HG03196 (cell line): ENCODE measurements at regions not wholly inside any gene's neighbourhood (a gene's known extent, or its start where the extent isn't known, plus 50 kb on each side); places are given as distances from the start of the nearest gene placed in this dataset.
"Not testable (repeated sequence)": the region's sequence is repeated elsewhere in the genome, so short reads cannot be mapped to it uniquely, and the experiment has no call there.

Experiments used
- ATAC-seq: cut with Tn5 transposase; IDR thresholded peaks from one replicate; pipeline ENCODE4 v1.9.1; 2021; ENCODE audit not compliant: unreplicated experiment

DNA sequence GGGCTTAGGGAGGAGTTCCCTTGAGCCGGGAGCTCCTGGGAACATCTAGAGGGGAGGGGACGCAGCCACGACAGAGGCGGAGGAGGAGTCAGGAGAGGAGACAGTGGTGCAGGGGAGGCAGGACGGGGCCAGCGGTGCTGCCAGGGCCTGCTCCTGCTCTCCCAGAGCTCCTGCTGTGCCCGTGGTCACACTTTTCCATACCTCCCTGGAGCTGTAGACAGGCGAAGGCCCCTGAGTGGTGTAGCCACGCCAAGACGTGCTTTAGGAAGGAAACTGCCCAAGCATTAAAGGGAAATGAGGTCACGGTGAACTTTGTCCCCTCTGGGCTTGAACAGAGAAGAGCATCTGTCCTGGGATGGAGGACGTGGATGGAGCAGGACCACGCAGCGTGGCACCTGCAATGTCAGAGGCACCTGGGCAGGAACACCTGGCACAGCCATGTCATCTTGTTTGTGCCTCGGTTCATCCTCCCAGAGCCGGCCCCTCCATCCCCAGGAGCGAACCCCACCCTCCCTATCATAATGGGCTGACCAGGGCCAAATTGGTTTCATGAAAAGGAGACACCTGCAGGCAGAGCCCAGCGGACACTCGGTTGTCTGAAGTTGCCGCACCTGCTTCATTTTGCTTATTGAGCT is 239.5 kb upstream of the SFSWAP start:
- ATAC-seq: no peak

DNA sequence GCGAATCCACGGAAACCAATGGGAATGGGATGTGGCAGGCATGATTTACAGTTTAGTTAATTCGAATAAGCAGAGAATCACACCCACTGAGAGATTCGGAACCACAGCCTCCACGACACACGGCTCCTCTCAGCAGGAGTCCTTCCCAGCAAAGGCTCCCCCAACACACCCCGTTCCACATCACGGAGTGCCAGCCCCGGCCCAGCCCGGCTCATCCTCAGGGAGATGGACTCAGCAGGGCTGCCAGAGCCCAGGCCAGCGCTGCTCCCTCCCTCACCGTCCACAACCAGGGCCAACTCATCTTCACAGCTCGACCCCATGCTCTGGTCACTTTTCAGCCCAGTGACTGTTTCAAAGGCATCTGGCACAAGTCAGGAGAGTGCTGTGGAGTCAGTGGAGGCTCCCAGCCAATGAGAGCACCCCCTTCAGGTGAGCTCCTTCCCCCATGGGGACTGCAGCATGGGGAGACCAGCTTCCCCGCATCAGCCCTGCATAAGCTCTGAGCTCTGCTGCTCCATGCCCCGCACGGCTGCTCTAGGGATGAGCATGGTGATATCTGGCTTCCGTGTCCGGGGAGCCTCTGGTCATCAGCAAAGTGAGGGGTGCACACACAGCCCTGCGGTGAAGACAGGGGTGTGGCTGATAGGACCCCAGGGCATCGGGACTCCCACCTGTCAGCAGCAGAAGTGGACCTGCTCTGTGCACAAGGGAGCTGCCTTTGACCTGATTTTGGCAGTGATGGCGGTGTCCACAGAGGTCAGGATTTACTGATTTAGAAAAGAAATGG is 238.8 kb upstream of the SFSWAP start:
- ATAC-seq: no peak

DNA sequence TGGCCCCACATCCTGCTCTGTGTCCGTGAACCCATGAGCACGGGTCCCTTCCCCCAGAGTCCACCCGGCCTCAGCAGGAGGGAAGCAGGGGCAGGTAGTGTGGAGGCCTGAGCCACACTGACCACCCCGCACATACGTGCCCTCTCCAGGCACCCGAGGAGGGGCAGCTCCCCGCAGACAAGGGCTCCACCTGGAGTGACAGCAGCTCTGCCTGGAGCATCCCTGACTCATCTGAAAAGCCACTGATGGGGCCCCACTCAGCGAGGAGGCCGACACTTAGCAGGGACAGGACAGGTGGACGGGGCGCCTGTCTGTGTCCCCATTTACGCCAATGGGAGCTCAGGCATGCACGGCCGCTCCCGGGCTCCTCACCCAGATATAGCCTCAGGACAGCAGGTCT is 237.6 kb upstream of the SFSWAP start:
- no peak for ATAC-seq

DNA sequence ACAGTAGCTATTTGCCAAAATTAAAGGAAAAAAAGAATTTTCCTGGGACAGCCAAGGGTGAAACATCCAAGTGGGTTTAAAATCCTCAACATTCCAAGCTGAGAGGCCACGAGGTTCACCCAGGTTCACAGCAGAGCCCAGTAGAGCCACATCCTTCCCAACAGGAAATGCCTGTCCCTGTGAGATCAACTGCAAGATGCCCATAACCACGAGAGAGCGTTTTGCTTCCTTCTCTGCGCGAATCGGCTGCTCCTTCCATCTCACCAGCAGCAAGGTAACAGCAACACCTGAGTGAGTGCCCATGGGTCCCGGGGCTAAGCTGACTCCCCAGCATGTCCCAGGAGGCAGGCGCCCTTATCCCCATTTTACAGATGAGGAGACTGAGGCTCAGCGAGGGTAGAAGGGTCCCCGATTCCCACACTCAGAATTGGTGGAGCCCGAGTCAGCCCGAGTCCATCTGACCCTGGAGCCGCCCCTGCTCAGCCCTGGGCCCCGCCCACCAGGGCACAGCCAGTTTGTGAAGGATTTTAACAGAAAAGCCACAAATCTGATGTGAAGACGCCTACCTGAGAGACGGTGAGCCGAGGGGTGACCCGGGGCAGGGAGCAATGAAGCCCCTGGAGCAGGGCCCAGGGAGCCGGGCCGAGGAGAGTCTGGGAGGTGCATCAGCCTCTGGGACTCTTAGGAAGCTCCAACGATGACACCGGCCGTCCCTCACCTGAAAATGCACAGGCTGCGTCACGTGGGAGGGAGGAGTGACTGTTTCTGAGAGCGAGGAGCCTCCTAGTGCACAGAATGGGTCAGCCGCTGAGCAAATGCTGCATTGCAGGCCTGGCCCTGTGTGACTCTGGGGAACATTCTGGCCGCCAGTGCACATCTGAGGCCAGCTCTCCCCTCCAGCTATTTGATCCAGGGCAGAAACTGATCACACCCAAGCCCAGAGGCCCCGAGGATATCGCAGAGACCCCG is 236.9 kb upstream of the SFSWAP start:
- ATAC-seq: no peak

DNA sequence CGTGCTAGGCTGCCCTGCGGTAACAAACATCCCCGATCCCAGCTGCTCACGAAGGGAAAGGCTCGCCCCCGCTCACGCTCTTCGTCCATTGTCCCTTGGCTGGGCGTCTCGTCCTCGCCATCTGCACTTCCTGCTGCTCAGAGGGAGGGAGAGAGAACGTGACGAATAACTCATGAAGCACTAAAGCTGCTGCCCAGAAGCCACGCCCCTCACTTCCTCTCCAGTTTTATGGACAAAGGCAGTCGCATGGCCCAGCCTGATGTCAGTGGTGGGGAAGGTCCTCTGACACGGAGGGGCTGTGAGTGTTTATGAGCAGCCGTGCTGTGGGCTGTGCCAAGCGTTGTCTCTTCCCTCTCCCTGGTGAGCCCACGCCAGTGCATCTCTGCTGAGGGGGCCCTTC is 235.9 kb upstream of the SFSWAP start:
- ATAC-seq: not testable (repeated sequence)

DNA sequence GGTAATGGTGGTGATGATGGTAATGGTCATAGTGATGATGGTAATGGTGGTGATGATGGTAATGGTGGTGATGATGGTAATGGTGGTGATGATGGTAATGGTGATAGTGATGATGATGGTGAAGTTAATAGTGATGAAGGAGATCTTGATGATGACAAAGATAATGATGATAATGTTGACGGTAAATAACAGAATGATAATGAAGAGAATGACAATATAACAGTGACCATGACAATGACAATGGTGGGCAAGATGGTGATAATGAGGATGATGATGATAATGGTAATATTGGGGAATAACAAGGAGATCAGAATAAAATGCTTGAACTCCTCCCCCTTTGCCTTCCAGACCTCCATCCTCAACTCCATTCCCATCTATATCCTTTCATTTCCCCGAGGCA is 233.3 kb upstream of the SFSWAP start:
- no peak for ATAC-seq

DNA sequence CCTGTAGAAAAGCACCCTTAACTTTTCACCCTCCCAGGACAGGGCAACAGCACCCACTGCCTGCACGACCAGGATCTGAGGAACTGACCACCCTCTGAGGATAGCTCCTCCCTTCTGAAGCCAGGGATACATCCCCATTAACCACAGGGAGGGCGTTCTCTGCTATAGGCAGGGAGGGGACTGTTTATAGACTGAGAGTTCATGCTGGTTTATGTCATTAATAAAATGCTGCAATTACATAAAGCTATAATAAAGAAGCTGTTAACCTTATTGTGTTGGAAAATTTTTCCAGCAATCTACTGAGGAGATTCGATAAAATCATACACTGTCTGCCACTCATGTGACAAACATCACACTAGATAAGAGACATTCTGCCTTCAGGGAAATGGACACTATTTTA is 232.4 kb upstream of the SFSWAP start:
- ATAC-seq: no peak

DNA sequence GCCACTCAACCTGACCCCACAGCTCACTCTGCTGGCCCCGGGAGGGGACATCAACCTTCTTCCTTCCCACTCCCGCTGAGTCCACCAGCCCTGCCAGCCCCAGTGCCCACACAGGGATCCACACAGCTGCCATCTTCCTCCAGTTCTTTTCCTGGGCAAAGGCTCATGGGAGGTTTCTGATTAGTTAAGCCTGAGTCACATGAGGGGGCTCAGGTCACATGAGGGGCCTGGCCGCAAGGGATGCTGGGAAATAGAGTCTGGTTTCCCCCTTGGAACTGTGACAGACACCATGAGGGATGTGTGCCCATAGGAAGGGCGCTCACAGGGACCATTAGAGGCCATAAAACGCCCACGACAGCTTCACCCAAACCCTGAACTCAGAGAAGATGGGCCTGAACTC is 228.7 kb upstream of the SFSWAP start:
- no peak for ATAC-seq

DNA sequence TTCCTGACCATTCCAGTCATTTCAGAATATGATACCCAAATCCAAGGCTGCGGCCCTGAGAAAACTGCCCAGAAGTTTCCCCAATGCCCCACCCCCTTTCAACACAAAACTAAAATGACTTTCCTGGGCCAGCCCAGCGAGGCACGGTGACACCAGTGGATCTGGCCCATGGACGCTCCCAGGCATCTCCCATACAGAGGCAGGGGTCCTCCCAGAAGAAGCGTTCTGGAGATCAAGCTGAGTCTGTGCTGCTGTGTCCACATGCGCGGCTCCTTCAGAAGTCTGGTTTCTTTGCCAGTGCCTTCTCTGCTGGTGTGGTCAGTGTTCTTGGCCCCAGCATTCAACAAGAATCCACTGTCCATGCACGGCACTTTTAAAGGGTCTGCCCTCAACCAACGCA is 228.2 kb upstream of the SFSWAP start:
- no peak for ATAC-seq

DNA sequence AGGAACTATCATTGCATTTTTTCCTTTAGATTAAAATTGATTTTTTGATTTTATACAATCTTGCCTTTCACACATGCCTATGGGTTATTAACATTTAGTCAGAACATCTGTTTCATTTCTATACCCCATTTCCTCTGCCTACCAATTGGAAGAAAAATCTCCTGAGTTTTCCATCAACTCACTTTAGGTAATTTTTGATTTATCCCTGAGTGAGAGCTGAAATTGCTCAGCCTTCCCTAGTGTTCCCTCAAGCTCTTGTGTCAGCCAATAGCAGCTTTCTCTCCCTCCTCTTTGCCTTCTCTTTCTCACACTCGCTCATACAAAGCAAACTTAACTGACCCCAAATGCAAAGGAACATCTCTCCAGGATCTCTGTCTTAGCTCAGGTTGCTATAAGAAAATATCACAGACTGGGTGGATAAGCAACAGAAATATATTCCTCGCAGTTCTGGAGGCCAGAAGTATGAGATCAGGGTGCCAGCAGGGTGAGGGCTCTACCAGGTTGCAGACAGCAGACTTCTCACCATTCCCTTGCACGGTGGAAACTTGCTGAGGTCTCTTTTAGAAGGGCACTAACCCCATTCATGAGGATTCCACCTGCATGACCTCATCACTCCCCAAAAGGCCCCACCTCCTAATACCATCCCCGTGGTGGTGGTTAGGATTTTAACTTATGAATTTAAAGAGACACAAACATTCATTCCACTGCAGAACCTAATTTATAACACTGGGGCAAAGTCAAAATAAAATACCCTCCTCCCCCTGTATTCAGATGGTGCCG is 224.2 kb upstream of the SFSWAP start:
- ATAC-seq: no peak

DNA sequence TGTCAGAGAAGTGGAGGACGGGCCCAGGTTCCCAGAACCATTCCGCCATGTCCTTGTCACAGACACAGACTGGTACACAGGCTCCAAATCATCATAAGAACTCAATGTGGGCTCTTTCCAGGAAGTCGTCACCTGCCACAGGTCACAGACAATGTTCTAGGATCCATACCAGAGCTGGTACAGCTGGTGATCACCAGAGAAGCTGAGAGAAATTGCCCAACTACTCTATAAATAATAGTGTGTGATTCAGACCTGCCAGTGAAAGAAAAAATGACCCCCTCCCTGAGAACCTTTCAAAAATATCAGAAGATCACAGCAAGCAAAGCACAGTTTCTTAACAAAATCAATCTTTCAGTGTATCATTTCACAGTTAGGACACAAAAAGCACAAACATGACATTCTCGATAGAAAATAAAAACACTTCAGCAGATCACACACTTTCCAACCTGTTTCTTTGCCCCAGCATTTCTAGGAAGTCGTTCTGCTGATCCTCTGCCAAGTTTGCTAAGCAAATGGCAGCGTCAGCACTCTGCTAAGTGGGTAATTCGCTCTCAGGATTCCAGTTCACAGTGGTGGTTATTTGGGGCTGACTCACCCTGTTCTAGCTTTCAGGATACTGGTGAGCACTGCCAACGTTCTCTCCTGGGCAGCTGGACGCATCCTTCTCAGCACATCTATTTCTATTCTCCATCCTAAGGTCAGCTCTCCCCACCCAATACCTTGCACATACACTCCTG is 223.3 kb upstream of the SFSWAP start:
- no peak for ATAC-seq

DNA sequence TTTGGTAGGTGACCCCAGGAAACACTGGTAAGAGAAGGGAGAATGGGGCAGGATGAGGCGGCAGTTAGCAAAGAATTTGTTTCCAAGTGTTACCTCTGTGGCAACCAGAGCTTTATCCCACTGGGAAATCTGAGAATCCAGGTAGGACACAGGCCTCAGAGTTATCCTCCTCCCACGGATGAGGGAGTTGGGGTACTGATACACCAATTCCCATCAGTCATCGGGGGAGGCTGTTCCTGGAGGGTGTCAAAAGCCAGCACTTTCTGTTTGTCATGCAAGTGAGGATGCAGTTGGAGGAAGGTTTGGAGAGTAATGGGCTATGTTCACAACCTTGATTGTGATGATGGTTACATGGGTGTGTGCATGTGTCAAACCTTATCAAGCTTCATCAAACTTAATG is 221.2 kb upstream of the SFSWAP start:
- ATAC-seq: no peak

DNA sequence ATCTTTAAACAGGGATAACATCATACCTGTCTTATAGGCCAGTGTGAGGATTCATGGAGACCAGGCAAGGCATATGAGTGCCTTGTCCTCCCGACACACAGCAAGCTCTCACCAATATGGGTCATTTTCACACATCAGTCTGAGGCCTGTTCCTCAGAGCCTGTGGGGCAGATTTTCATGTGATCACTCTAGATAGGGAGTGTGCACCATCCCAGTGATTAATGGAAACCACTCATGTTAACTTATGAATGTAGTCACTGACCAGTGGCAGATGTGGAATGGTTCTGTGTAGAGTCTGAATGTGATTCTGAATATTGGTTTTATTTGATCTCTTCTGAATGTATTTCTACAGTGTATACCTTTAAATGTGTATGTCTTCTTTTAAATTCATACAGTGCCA is 219.7 kb upstream of the SFSWAP start:
- no peak for ATAC-seq

DNA sequence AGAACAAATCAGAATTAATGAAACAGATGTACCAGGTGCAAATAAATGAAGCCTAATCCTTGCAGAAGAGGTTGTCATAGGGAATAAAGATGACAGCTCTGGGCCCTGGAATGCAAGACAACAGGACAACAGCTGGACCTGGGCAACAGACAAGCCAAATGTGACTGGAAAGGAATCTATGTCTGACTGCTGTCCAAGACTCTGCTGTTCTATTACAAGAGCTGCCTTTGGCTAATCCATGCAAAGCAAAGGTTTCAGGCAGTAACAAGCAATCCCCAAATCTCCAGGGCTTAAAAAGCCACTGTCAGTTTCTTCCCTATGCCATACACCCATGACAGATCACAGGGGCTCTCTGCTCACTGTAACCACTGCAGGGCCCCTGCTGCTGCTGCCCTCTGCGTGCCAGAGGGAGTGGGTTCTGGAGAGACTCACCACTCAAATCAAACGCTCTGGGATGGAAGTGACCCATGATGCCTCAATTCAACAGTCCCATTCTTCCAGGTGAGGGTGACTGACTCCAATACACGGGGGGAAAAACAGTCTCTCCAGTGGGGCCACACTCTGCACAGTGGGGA is 218.9 kb upstream of the SFSWAP start:
- ATAC-seq: no peak

DNA sequence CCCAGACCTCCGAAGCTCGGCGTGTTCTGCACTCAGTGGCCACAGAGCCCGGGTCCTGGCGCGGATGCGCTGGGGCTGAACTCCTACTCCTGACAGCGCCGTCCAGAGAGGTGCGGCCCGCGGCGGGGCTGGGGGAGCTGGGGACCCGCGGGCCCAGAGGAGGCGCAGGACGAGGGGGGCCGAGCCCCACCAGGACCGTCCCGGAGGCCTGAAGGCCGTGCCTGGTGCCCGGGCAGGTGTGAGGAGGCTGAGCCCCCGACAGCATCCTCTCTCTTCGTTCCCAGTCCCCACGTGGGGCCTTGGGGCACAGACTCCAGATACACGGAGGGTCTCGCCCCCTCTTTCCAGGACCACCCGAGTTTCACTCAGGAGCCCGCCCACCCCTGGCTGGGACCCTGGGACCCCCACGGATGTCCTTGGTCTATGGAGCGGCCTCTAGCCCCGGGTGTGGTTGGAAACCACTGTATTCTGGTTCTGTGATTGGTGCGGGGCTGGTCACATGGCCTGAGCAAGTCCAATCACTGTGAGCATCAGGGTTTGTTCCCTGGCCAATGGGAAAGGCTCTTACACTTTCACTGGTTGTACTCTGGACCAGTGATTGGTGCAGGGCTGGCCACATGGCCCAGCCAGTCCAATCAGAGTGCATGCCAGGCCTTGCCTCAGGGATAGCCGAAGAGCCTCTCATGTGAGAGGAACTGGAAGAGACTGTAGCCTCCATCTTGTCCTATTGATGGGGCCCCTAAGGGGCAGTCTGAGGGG is 217.6 kb upstream of the SFSWAP start:
- ATAC-seq: no peak

DNA sequence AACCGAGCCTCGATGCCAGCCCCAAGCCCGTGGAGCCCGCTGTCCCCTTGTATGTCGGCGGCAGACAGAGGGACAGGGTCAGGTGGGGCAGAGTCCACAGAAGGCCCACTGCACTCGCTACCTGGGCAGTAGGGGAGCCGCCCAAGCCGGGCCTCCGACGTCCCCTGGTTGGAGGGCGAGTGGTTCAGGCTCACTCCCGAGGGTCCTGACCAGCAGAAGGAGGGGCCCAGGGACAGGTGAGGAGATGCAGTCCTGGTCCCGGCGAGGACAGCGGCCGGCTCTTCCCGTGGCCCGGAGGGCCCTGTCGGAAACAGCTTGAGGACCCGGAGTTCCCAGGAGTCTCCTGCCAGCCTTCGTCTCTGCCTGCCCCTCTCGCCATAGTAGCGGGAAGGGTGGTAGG is 216.7 kb upstream of the SFSWAP start:
- ATAC-seq: no peak

DNA sequence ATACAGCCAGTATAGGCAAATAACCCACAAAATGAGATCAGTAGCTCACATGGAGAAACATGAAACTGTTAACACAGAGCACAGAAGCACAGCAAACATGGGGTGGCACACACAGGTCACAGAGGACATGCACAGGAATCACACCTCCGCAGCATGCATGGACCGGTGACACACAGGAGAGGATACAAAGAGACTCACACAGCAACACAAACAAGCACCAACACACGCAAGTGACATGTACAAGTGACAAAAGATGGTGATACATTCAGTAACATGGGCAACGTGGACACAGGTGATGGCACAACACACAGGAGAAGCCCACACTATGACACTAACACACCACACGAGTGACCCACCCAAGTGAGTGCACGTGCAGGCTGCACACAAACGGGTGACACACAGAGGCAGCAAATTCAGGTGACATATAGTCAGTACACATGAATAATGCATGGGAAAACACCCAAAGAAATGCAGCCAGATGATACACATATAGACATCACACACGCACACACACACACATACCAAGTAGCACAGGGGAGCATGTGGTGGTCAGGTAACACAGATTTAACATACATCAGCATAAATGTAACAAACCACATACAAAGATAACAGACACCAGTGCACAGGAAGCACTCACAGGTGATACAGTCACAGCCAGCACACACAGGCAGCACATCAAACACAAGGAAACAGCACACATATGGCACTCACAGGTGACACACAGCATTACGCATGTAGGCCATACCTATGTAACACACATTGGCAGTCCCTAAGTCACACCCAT is 216.0 kb upstream of the SFSWAP start:
- ATAC-seq: no peak

DNA sequence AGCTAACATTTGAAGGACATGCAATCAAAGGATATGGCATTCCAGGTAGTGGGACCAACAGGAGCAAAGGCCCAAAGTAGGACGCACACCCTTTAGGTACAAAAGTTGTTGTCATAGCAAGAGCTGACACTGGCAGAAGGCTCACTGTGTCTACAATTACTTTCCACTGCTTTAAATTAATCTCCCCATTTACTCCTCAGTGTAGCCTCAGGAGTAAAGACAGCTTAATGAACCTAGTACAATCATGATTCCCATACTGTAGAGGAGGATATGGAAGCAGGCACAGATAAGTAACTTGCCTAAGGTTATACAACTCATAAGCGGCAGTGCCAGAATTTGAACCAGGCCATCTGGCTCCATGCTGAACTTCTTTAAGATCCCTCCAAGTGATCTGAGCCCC is 212.9 kb upstream of the SFSWAP start:
- ATAC-seq: no peak
